Left ventricle myocardium inferior (tissue), 1 donor: ENCODE measurements at regions not wholly inside any gene's neighbourhood (a gene's known extent, or its start where the extent isn't known, plus 50 kb on each side); places are given as distances from the start of the nearest gene placed in this dataset.

Source experiments
- DNase-seq: peaks from one replicate; pipeline ENCODE4 v3.0.0-alpha.2; 2020
- H3K27ac ChIP-seq: fragments of 200-600 bp; replicated peaks from 2 replicates; pipeline ENCODE4 v1.8.0; 2021
- H3K27me3 ChIP-seq: fragments of 200-600 bp; 2 replicates; pipeline ENCODE4 v1.8.0; 2021; ENCODE audit warnings: low read depth
- H3K36me3 ChIP-seq: fragments of 200-600 bp; 2 replicates; pipeline ENCODE4 v1.8.0; 2021
- H3K4me1 ChIP-seq: fragments of 200-600 bp; 2 replicates; pipeline ENCODE4 v1.8.0; 2021
- H3K4me3 ChIP-seq: fragments of 200-600 bp; 2 replicates; pipeline ENCODE4 v1.8.0; 2021; ENCODE audit warnings: mild to moderate bottlenecking, moderate library complexity
- H3K9me3 ChIP-seq: fragments of 200-600 bp; replicated peaks from 2 replicates; pipeline ENCODE4 v1.8.0; 2021
- CTCF ChIP-seq: fragments of 200-600 bp; IDR thresholded peaks from 2 replicates; pipeline ENCODE4 v1.8.0; 2021; ENCODE audit warnings: antibody characterized with exemption, mild to moderate bottlenecking, borderline replicate concordance
- intact Hi-C: fragments of 100-400 bp; cut with micrococcal nuclease; formaldehyde crosslinking; loops from one replicate; pipeline ENCODE4 v1.11.0; 2022
- donor health status: DM: no; HTN: yes; CAD: no; lungs with severe emphysema.

- Histone ChIP-seq H3K9me3 (no peaks in the 10 kb centered on the region), H3K36me3 (no peaks in the 10 kb centered on the region), H3K4me1 (no peaks in the 10 kb centered on the region), H3K4me3 (no peak overlapping the region), H3K27me3 (peaks cover 50% of the 10 kb centered on the region), H3K27ac (no peak overlapping the region)
- TF ChIP-seq CTCF, result no peak
- intact Hi-C loops, result no loop called here
- DNase-seq, result no peak
Observed at GRCh38 chr10:130737621-130738020, 573.9 kb downstream of the TCERG1L start.

- H3K36me3 ChIP-seq, result no peaks in the 10 kb centered on the region
- intact Hi-C loops, result no loop called here
- DNase-seq, result no peak
- no peak for TF ChIP-seq CTCF
- H3K9me3 ChIP-seq, result no peaks in the 10 kb centered on the region
- peaks cover 57% of the 10 kb centered on the region for H3K27me3 ChIP-seq
- H3K27ac ChIP-seq, result no peak overlapping the region
- H3K4me3 ChIP-seq, result no peak overlapping the region
- no peaks in the 10 kb centered on the region for H3K4me1 ChIP-seq
Observed at GRCh38 chr10:130739016-130739756, 572.3 kb downstream of the TCERG1L start.

GRCh38 chr10:130739757-130740145 is 571.8 kb downstream of the TCERG1L start:
- no peak for TF ChIP-seq CTCF

GRCh38 chr10:130740166-130740565 is 571.4 kb downstream of the TCERG1L start:
- H3K36me3 ChIP-seq, result no peaks in the 10 kb centered on the region
- DNase-seq, result no peak
- no peak overlapping the region for H3K4me3 ChIP-seq
- no peaks in the 10 kb centered on the region for H3K4me1 ChIP-seq
- TF ChIP-seq CTCF, result no peak
- intact Hi-C loops, result no loop called here
- H3K9me3 ChIP-seq, result no peaks in the 10 kb centered on the region
- H3K27ac ChIP-seq, result no peak overlapping the region
- H3K27me3 ChIP-seq, result peaks cover 57% of the 10 kb centered on the region

More at GRCh38 chr10:130739757-130740145, 571.8 kb downstream of the TCERG1L start:
- Histone ChIP-seq H3K4me3 (no peak overlapping the region), H3K27ac (no peak overlapping the region), H3K36me3 (no peaks in the 10 kb centered on the region), H3K4me1 (no peaks in the 10 kb centered on the region), H3K9me3 (no peaks in the 10 kb centered on the region), H3K27me3 (peaks cover 57% of the 10 kb centered on the region)
- no peak for DNase-seq
- intact Hi-C loops, result no loop called here

GRCh38 chr10:130740915-130741750 is 570.4 kb downstream of the TCERG1L start:
- H3K4me3 ChIP-seq, result no peak overlapping the region
- H3K9me3 ChIP-seq, result no peaks in the 10 kb centered on the region
- H3K27me3 ChIP-seq, result peaks cover 59% of the 10 kb centered on the region
- intact Hi-C loops, result no loop called here
- no peak for DNase-seq
- H3K36me3 ChIP-seq, result no peaks in the 10 kb centered on the region
- H3K27ac ChIP-seq, result no peak overlapping the region
- H3K4me1 ChIP-seq, result no peaks in the 10 kb centered on the region
- no peak for TF ChIP-seq CTCF
